Muscle layer of duodenum (tissue), 2 donors: ENCODE measurements at regions not wholly inside any gene's neighbourhood (a gene's known extent, or its start where the extent isn't known, plus 50 kb on each side); places are given as distances from the start of the nearest gene placed in this dataset.

Experiments
- H3K27ac ChIP-seq: one replicate; pipeline ENCODE4 v1.7.0; 2013; ENCODE audit warnings: mild to moderate bottlenecking, low read length
- H3K27me3 ChIP-seq: one replicate; pipeline ENCODE4 v1.7.0; 2013; ENCODE audit warnings: low read depth, mild to moderate bottlenecking, control low read depth, low read length
- H3K36me3 ChIP-seq, 2 donors: one replicate each; pipeline ENCODE4 v1.7.0; 2013; ENCODE audit warnings: low read length in 2 of 2, control low read depth in 1 of 2, mild to moderate bottlenecking in 1 of 2; ENCODE audit not compliant: insufficient read depth in 2 of 2, control insufficient read depth in 1 of 2
- H3K4me1 ChIP-seq, 2 donors: one replicate each; pipeline ENCODE4 v1.7.0; 2013; ENCODE audit warnings: low read length in 2 of 2, mild to moderate bottlenecking in 2 of 2, control low read depth in 1 of 2, moderate library complexity in 1 of 2; ENCODE audit not compliant: insufficient read depth in 2 of 2, control insufficient read depth in 1 of 2
- H3K4me3 ChIP-seq, 2 donors: one replicate each; pipeline ENCODE4 v1.7.0; 2013; ENCODE audit warnings: low read length in 2 of 2, low read depth in 1 of 2, mild to moderate bottlenecking in 1 of 2
- H3K9me3 ChIP-seq, 2 donors: one replicate each; pipeline ENCODE4 v1.7.0; 2013; ENCODE audit warnings: low read length in 2 of 2, control low read depth in 1 of 2, mild to moderate bottlenecking in 1 of 2; ENCODE audit not compliant: control insufficient read depth in 1 of 2
- donor health status: healthy.

DNA sequence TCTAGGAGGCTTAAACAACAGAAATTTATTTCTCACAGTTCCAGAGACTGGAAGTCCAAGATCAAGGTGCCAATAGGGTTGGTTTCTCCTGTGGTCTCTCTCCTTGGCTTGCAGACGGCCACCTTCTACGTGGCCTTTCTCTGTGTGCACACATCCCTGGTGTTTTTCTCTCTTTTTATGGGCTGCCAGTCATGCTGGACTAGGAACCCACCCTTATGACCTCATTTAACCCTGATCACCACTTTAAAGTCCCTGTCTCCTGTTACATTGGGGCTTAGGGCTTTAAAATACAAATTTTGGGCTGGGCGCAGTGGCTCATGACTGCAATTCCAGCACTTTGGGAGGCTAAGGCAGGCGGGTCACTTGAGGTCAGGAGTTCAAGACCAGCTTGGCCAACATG, 157.1 kb downstream of the TLE1 start:
- H3K27ac ChIP-seq, result no peak overlapping the region
- H3K27me3 ChIP-seq, result no peaks in the 10 kb centered on the region
- H3K4me3 ChIP-seq, result no peak overlapping the region
- H3K36me3 ChIP-seq, result no peaks in the 10 kb centered on the region
- no peaks in the 10 kb centered on the region for H3K9me3 ChIP-seq
- H3K4me1 ChIP-seq, result no peaks in the 10 kb centered on the region

DNA sequence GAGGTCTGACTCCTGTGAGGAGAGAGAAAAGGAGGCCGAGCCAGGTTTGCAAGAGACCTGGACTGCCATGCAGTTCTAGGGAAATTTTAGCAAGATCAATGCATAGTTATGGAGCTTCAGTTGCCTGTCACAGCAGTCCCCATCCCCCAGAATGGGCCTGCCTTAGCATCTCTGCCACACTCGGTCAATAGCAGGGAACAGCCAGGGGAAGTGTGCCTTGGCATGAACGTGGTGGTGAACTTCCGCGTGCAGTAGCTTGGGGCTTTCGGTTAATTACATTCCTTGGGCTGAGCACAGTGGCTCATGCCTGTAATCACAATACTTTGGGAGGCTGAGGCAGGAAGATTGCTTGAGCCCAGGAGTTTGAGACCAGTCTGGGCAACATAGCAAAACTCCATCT, 157.8 kb downstream of the TLE1 start:
- no peak overlapping the region for H3K27ac ChIP-seq
- no peak overlapping the region for H3K4me3 ChIP-seq
- H3K4me1 ChIP-seq, result no peaks in the 10 kb centered on the region
- H3K36me3 ChIP-seq, result no peaks in the 10 kb centered on the region
- no peaks in the 10 kb centered on the region for H3K9me3 ChIP-seq
- H3K27me3 ChIP-seq, result no peaks in the 10 kb centered on the region

DNA sequence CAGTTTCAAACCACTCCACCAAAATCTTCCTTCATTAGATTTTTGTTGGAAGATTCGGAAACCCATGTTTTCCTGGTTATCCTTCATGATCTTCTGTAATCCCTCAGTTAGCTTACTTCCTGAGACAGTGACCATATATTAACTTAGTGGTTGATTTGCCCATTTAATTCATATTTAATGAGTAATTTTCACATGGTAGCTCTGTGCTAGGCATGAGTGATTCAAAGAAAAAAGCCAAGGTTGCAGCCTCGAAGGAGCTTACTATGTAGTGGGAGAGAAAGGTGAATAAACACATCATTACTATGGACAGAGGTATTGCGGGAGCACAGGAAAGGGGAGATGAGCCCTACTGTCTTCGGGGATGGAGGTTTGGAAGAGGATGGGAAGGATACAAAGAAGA, 158.5 kb downstream of the TLE1 start:
- Histone ChIP-seq H3K27ac (no peak overlapping the region), H3K9me3 (no peaks in the 10 kb centered on the region), H3K36me3 (no peaks in the 10 kb centered on the region), H3K4me1 (no peaks in the 10 kb centered on the region), H3K4me3 (no peak overlapping the region), H3K27me3 (no peaks in the 10 kb centered on the region)

DNA sequence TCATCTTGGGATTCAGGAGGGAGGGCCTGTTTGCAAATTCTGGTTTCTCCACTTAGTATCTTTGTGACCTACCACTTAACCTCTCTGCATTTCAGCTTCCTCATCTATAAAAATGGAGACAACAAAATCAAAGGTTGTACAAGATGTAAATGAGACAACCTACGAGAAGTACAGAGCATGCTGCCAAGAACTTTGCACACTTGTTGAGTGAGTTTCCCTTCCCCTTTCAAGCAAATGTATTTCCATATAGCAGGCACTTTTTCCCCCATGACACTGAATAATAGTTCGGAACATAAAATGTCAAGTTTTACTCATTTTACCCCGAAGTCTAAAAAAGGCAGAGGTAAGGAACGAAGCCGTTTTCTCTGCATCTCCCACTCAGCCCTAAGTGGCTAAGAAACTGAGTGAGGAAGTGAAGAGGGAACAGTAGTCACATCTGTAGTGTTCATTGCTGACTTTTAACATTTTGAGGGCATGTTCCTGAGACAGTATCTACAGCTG, 159.0 kb downstream of the TLE1 start:
- Histone ChIP-seq H3K4me3 (no peak overlapping the region), H3K4me1 (no peaks in the 10 kb centered on the region), H3K36me3 (no peaks in the 10 kb centered on the region), H3K9me3 (no peaks in the 10 kb centered on the region), H3K27ac (no peak overlapping the region), H3K27me3 (no peaks in the 10 kb centered on the region)

DNA sequence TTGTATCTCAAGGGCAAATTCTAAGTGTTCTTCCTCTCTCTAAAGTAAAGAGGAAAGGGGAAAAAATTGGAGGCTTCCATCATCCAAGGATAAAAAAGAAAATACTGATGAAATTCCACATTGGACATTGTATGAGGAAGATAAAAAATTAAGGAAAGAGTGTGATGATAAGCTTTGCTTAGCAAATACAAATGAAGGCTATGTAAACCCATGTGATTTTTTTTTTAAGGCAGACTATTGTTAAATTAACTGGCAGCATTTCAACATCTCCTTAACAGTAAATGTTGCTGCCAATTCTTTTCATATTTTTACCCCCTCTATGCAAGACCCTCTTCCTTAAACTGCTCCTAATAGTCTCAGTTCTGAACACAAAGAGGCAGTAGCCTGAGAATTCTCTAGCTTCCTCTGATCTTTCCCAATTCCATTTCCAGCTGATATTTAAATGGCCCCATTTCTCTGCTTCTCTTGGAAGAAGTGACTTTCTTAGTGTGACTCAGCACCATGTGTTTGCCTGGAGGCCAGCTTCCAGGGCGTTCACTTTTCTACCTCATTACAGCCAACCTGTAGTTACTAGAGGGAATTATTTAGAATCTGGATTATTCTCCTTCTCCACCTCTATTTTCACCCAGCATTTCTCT, 159.7 kb downstream of the TLE1 start:
- H3K27me3 ChIP-seq, result no peaks in the 10 kb centered on the region
- H3K9me3 ChIP-seq, result no peaks in the 10 kb centered on the region
- H3K27ac ChIP-seq, result no peak overlapping the region
- no peak overlapping the region for H3K4me3 ChIP-seq
- H3K4me1 ChIP-seq, result no peaks in the 10 kb centered on the region
- no peaks in the 10 kb centered on the region for H3K36me3 ChIP-seq

DNA sequence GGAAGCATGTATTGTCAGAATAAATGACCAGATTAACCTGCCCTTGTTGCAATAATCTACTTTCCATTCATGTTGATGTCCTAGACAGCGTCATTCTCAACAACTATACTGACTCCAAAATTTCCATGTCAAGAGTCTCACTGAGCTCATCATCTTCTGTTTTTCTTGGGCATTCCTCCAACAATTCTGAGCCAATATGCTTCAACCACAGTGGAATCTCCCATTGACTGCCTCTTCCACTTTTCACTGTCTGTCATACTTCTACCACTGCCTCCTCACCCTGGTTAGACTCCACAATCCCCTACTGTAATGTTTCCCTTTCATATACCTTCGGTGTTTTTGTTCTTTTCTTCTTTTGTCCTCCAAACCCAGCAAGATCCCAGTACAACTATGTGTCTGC, 162.8 kb downstream of the TLE1 start:
- Histone ChIP-seq H3K4me1 (no peaks in the 10 kb centered on the region), H3K36me3 (no peaks in the 10 kb centered on the region)

DNA sequence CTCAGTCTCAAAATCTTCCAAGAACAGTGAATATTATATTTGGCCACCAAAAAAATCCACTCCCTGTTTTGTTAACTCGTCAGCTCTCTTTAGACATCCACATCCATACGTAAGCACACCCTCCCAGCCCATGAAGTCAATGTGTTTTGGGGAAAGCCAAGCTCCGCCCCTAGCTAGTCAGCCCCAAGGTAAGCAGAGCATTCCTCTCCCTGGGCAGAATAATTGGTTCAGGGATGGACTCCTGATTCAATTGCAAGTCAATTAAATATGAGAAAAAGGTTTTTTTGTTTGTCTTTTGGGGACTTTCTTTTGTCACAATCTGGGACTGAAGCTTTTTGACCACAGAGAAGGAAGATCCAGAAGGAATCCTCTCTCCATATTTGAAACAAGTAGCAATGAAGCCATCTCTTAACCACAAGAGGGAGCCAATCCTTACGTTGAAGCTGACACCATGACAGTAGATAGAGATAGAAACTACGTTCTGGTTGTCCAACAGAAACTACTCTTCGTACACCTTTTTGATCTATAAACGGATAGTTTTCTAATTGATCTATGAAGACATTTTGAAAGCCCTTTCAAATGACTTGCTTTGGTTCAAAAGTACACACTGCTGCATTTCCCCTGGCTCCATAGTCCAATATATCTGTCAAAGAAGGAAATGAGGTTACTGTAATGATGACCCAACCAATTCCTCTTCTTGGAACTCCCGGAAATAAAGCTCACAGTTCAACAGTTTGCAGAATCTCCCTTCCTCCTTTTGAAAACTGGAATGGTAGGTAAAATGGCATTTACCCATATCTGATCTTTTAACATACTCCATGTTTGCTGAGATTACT, 166.4 kb downstream of the TLE1 start:
- no peak overlapping the region for H3K27ac ChIP-seq
- H3K36me3 ChIP-seq, result no peaks in the 10 kb centered on the region
- H3K27me3 ChIP-seq, result no peaks in the 10 kb centered on the region
- no peaks in the 10 kb centered on the region for H3K4me1 ChIP-seq
- H3K9me3 ChIP-seq, result no peaks in the 10 kb centered on the region
- H3K4me3 ChIP-seq, result peak overlapping the region in 1 of 2 donors; percentile 19

More for the DNA sequence above, 162.8 kb downstream of the TLE1 start:
- Histone ChIP-seq H3K27ac (no peak overlapping the region), H3K9me3 (no peaks in the 10 kb centered on the region), H3K4me3 (no peak overlapping the region), H3K27me3 (no peaks in the 10 kb centered on the region)

DNA sequence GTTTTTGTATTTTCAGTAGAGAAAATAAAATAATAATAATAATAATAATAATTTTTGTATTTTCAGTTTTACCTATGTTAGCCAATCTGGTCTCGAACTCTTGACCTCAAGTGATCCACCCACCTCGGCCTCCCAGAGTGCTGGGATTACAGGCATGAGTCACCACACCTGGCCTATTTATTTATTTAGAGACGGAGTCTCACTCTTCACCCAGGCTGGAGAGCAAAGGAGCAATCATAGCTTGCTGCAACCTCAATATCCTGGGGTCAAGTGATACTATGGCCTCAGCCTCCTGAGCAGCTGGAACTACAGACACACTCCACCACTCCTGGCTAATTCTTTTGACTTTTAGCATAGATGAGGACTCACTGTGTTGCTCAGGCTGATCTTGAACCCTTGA, 167.5 kb downstream of the TLE1 start:
- Histone ChIP-seq H3K4me1 (no peaks in the 10 kb centered on the region), H3K4me3 (no peak overlapping the region), H3K36me3 (no peaks in the 10 kb centered on the region), H3K27me3 (no peaks in the 10 kb centered on the region), H3K9me3 (no peaks in the 10 kb centered on the region), H3K27ac (no peak overlapping the region)

DNA sequence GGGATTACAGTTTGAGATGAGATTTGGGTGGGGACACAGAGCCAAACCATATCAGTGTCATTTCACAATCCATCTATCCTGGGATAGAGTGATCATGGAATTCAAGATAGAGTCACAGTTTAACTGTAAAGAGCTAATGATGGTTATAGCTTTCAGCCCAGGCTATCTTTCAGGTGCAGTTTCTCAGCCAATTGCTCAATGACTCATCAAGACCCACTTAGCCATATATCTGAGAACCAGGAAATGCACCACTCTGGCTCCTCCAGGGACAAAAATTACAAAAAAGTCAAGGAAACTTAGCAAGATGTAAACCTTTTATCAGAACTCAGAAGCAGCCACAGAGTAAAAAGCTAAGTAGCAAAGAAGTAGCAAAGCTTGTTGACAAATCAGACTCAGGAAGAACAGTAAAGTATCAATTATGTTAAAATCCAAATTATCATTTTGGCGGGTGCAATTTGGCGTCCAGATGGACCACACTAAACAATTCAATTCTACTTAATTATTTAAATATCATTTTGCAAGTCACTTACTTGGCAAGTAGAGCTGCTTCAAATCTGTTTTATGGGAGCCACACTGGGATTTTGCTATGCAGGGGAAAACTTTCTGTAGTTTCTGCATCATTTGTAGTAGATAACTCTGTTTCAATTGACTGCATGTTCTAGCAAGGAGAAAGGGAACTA, 169.4 kb downstream of the TLE1 start:
- H3K4me3 ChIP-seq, result no peak overlapping the region
- H3K27me3 ChIP-seq, result no peaks in the 10 kb centered on the region
- no peak overlapping the region for H3K27ac ChIP-seq
- no peaks in the 10 kb centered on the region for H3K4me1 ChIP-seq
- H3K9me3 ChIP-seq, result no peaks in the 10 kb centered on the region
- H3K36me3 ChIP-seq, result no peaks in the 10 kb centered on the region

DNA sequence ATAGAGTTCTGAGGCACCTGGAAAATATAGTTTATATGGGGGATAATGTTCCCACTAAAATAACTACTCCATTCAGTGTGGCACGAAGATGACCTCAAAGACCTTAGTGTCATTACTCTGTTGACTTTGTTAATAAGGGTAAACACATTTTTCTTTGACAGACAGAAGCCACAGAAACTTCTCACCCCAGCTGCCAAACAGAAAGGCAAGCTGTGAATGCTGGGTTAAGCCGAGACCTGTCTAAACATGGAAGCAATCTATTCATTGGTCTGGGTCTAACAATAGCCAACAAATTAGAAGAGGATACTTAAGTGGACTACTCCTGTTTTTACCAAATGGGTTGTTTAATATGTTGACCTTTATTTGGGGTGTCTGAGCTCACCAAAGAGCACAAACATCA, 171.4 kb downstream of the TLE1 start:
- Histone ChIP-seq H3K9me3 (no peaks in the 10 kb centered on the region), H3K4me1 (peaks cover 0 to 5% of the 10 kb centered on the region in 2 donors), H3K27me3 (no peaks in the 10 kb centered on the region), H3K36me3 (no peaks in the 10 kb centered on the region), H3K4me3 (no peak overlapping the region), H3K27ac (no peak overlapping the region)

DNA sequence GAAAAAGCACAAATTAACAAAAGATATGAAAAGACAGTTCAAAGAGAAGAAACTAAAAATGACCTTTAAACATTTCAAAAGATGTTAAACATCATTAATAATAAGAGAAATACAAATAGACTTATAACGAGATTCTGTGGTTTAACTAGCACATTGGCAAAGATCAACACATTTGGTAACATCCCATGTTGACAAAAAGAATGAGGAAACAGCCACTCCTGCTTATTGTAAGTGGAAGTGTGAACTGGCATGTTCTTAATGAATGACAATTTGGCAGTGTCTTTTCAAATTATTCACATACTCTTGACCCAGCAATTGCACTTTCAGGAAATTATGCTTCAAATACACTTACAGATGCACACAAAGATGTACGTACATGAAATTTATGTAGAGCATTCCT, 176.3 kb downstream of the TLE1 start:
- Histone ChIP-seq H3K4me1 (peaks cover 0 to 6% of the 10 kb centered on the region in 2 donors), H3K27me3 (no peaks in the 10 kb centered on the region), H3K9me3 (no peaks in the 10 kb centered on the region), H3K36me3 (no peaks in the 10 kb centered on the region), H3K27ac (no peak overlapping the region), H3K4me3 (no peak overlapping the region)
